HG03460 (cell line): ENCODE measurements at regions not wholly inside any gene's neighbourhood (a gene's known extent, or its start where the extent isn't known, plus 50 kb on each side); places are given as distances from the start of the nearest gene placed in this dataset.
"Not testable (repeated sequence)": the region's sequence is repeated elsewhere in the genome, so short reads cannot be mapped to it uniquely, and the experiment has no call there.

Source experiments
- ATAC-seq: cut with Tn5 transposase; IDR thresholded peaks from one replicate; pipeline ENCODE4 v1.9.1; 2021; ENCODE audit not compliant: unreplicated experiment

GRCh38 chr16:13697568-13697967, 222.4 kb upstream of the ERCC4 start:
- ATAC-seq = no peak

DNA sequence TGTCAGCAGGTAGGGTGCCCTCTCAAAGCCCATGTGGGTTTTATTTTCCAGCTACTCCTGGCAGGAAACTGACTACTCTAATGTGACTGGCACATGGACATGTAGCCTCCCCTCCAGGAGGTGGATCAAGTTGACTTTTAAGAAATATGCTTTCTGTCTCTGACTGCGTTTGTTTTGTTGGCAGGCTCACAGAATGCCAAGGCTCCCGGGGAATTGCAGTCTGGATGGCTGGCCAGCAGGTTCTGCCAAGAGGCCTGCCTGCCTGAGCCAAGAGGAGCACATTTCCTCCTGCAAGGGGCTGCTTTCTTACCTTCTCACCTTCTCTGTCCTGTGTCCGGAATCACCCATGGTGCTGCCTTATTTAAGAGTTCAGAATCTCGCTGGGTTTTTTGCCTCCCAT, 217.3 kb upstream of the ERCC4 start:
- no peak for ATAC-seq

- no peak for ATAC-seq
Observed at GRCh38 chr16:13708347-13709120, 211.4 kb upstream of the ERCC4 start.

- no peak for ATAC-seq
Observed at GRCh38 chr16:13718748-13719147, 201.2 kb upstream of the ERCC4 start.

DNA sequence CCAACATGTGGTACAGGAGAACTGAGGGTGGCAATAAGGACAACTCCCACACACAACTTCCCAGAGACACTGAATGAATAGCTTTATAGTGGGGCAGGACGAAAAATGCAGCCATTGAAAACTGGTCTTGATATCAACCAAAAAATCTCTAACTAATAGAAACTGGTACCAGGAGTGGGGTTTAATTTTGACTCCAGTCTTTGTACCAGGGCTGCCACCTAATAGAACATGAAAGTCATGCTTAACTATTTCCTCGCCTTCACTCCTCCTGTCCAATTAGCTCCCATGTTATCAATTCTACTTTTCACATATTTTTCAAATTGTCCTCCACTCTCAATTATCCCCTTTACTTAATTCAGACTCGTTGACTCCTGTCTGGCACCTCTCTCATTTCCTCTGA, 192.0 kb upstream of the ERCC4 start:
- ATAC-seq = no peak

- no peak for ATAC-seq
Observed at GRCh38 chr16:13733561-13733960, 186.4 kb upstream of the ERCC4 start.

DNA sequence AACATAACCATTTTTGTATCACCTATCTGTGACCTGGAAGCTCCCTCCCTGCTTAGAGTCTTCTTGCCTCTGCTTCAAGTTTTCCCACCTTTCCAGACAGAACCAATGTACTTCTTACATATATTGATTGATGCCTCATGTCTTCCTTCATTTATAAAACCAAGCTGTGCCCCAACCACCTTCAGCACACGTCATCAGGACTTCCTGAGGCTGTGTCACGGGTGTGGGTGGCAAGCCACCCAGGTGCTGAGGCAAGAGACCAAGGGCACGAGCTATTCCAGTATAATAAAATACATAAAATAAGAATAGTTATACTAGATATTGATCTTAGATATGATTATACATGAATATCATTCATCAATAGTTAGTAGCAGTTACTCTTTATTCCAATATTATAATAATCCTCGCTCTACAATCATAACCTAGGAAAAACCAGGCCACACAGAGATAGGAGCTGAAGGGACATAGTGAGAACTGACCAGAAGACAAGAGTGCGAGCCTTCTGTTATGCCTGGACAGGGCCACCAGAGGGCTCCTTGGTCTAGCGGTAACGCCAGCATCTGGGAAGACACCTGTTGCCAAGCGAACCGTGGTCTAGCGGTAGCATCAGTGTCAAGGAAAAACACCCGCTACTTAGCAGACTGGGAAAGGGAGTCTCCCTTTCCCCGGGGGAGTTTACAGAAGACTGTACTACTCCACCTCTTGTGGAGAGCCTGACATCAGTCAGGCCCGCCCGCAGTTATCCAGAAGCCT, 180.2 kb upstream of the ERCC4 start:
- ATAC-seq = not testable (repeated sequence)

DNA sequence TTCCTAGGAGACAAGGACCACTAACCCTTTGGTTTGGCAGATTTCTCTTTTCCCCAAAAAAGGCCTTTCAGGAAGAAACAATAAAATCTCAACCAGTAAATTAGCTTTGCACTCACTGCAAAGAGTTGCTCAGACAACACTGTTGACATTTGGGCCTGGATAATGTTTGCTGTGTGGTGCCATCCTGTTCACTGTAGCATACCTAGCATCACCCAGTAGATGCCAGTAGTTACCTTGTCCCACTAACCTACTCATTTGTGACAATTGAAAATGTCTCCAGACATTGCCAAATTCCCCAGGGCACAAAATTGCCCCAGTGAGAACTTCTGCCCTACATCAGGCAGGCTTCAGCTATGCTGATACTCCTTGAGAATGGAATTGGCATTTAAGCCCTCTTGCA, 177.0 kb upstream of the ERCC4 start:
- ATAC-seq = no peak

- ATAC-seq = no peak
Observed at GRCh38 chr16:13743571-13743970, 176.4 kb upstream of the ERCC4 start.

- ATAC-seq = no peak
Observed at GRCh38 chr16:13756411-13757140, 163.4 kb upstream of the ERCC4 start.

DNA sequence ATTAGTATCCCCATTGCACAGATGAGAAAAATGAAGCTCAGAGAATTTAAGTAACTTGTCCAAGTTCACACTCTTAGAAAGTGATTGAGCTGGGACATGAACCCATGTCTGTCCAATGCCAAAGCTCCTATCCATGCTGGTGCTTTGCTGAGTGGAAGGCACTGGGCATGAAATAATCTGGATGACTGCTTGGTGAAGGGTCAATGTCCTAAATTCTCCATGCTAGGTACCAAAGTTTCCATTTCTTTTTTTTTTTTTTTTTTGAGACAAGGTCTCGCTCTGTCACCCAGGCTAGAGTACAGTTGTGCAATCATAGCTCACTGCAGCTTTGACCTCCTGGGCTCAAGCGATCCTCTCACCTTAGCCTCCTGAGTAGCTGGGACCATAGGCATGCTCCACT, 153.6 kb upstream of the ERCC4 start:
- ATAC-seq = no peak

- no peak for ATAC-seq
Observed at GRCh38 chr16:13767215-13767614, 152.7 kb upstream of the ERCC4 start.

- no peak for ATAC-seq
Observed at GRCh38 chr16:13768471-13768870, 151.5 kb upstream of the ERCC4 start.

DNA sequence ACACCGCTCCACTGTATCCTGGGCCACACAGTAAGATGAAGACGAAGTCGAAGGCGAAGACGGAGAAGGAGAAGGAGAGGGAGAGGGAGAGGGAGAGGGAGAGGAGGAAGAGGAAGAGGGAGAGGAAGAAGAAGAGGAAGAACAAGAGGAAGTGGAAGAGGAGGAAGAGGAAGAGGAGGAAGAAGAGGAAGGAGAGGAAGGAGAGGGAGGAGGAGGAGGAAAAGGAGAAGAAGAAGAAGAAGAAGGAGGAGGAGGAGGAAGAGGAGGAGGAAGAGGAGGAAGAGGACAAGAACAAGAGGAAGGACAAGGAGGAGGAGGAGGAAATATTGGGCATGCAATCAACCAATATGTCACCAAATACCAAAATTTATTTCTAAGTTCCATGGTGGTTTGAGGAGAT, 149.5 kb upstream of the ERCC4 start:
- no peak for ATAC-seq

- ATAC-seq = no peak
Observed at GRCh38 chr16:13772782-13773181, 147.2 kb upstream of the ERCC4 start.

- no peak for ATAC-seq
Observed at GRCh38 chr16:13779676-13780075, 140.3 kb upstream of the ERCC4 start.

- no peak for ATAC-seq
Observed at GRCh38 chr16:13780406-13781168, 139.4 kb upstream of the ERCC4 start.

DNA sequence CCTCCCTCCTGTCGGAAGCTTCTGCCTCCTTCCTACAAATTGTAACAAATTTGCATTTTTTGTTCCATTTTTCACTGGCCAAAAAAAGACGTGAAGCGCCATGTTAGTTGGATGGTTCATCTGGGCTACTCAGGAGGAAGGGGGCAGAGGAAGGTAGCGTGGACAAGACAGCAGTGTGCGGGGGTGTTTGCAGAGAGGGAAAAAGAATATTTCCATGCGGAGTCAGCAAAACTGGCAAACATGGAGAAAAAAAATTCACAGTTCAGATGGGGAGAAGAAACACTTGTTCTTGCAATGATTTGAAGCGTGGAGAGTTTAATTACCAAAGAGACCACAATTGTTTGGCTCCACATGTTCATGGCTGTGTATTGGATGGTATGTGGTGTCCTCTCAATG, 138.8 kb upstream of the ERCC4 start:
- ATAC-seq = no peak

- no peak for ATAC-seq
Observed at GRCh38 chr16:13781575-13782338, 138.2 kb upstream of the ERCC4 start.

GRCh38 chr16:13791095-13791494, 128.9 kb upstream of the ERCC4 start:
- ATAC-seq = no peak
